HEK293 (cell line): ENCODE measurements at regions not wholly inside any gene's neighbourhood (a gene's known extent, or its start where the extent isn't known, plus 50 kb on each side); places are given as distances from the start of the nearest gene placed in this dataset.

Source experiments
- CTCF ChIA-PET: fragments of 350-600 bp; formaldehyde crosslinking; extraction: SDS; loops from one replicate; lab custom pipeline; 2021; ENCODE audit warnings: antibody characterized with exemption; lab: Yijun Ruan, JAX
- POLR2A ChIA-PET: fragments of 300-600 bp; formaldehyde crosslinking; extraction: SDS; loops from one replicate; lab custom pipeline; 2020; ENCODE audit warnings: antibody characterized with exemption, inconsistent platforms; lab: Yijun Ruan, JAX
- H3K27ac ChIP-seq: fragments of 200-500 bp; sonication (Bioruptor generic); 2 replicates; pipeline ENCODE4 v1.5.1; 2014; ENCODE audit warnings: low read depth, low read length, control low read depth, inconsistent platforms; ENCODE audit errors: extremely low read depth
- H3K36me3 ChIP-seq, 2 experiments: fragments of 200-500 bp in 1 of 2; sonication (Bioruptor generic) in 1 of 2; 1 replicate in 1 of 2; 2 replicates in 1 of 2; pipeline ENCODE4 v1.5.1; 2014 to 2017; ENCODE audit warnings: inconsistent platforms in 2 of 2, low read length in 2 of 2; ENCODE audit not compliant: control insufficient read depth in 2 of 2, insufficient read depth in 1 of 2
- H3K4me1 ChIP-seq: fragments of 200-500 bp; sonication (Bioruptor generic); 2 replicates; pipeline ENCODE4 v1.5.1; 2014; ENCODE audit warnings: mild to moderate bottlenecking, low read length, inconsistent platforms; ENCODE audit not compliant: control insufficient read depth, insufficient read depth
- H3K4me3 ChIP-seq: 2 replicates; pipeline ENCODE4 v1.5.1; 2011; ENCODE audit warnings: low read depth, mild to moderate bottlenecking, control low read depth, low read length, moderate library complexity
- H3K9me3 ChIP-seq: fragments of 200-500 bp; sonication (Bioruptor generic); 2 replicates; pipeline ENCODE4 v1.5.1; 2014; ENCODE audit warnings: low read depth, low read length, inconsistent platforms; ENCODE audit not compliant: control insufficient read depth, insufficient read depth
- GLI2 ChIP-seq: fragments of 450-650 bp; formaldehyde crosslinking; IDR thresholded peaks from 2 replicates; pipeline ENCODE4; 2017; ENCODE audit warnings: missing biosample characterization, missing genetic modification characterization, low read depth, borderline replicate concordance
- MZF1 ChIP-seq: fragments of 450-650 bp; formaldehyde crosslinking; IDR thresholded peaks from 2 replicates; pipeline ENCODE4 v1.5.1; 2017; ENCODE audit warnings: missing biosample characterization, missing genetic modification characterization, borderline replicate concordance
- RBAK ChIP-seq: fragments of 450-650 bp; formaldehyde crosslinking; IDR thresholded peaks from 2 replicates; pipeline ENCODE4 v1.5.1; 2016; ENCODE audit warnings: missing biosample characterization, missing genetic modification characterization
- ZNF114 ChIP-seq: fragments of 450-650 bp; formaldehyde crosslinking; IDR thresholded peaks from 2 replicates; pipeline ENCODE4 v1.5.0; 2017; ENCODE audit warnings: missing biosample characterization, missing genetic modification characterization
- ZNF155 ChIP-seq: fragments of 450-650 bp; formaldehyde crosslinking; IDR thresholded peaks from 2 replicates; pipeline ENCODE4 v1.5.1; 2016; ENCODE audit warnings: missing biosample characterization, missing genetic modification characterization
- ZNF19 ChIP-seq: fragments of 450-650 bp; formaldehyde crosslinking; IDR thresholded peaks from 2 replicates; pipeline ENCODE4; 2016; ENCODE audit warnings: missing biosample characterization, missing genetic modification characterization, low read depth
- ZNF202 ChIP-seq: fragments of 450-650 bp; formaldehyde crosslinking; IDR thresholded peaks from 2 replicates; pipeline ENCODE4 v1.5.1; 2016; ENCODE audit warnings: missing biosample characterization, missing genetic modification characterization, borderline replicate concordance
- ZNF292 ChIP-seq: fragments of 450-650 bp; formaldehyde crosslinking; IDR thresholded peaks from 2 replicates; pipeline ENCODE4 v1.5.1; 2016; ENCODE audit warnings: low read depth, missing biosample characterization, missing genetic modification characterization, borderline replicate concordance
- ZNF514 ChIP-seq: fragments of 450-650 bp; formaldehyde crosslinking; IDR thresholded peaks from 2 replicates; pipeline ENCODE4 v1.5.1; 2016; ENCODE audit warnings: missing biosample characterization, missing genetic modification characterization
- ZNF521 ChIP-seq: fragments of 450-650 bp; formaldehyde crosslinking; IDR thresholded peaks from 2 replicates; pipeline ENCODE4 v1.5.1; 2017; ENCODE audit warnings: missing biosample characterization, mild to moderate bottlenecking, missing genetic modification characterization
- ZNF626 ChIP-seq: fragments of 450-650 bp; sonication (Bioruptor Pico); formaldehyde crosslinking; IDR thresholded peaks from 2 replicates; pipeline ENCODE4 v1.5.1; 2018; ENCODE audit warnings: missing biosample characterization, missing genetic modification characterization, inconsistent platforms
- ZNF660 ChIP-seq: fragments of 450-650 bp; IDR thresholded peaks from 2 replicates; pipeline ENCODE4 v1.5.1; 2018; ENCODE audit warnings: missing biosample characterization, mild to moderate bottlenecking, missing genetic modification characterization
- ZNF777 ChIP-seq: fragments of 450-650 bp; formaldehyde crosslinking; IDR thresholded peaks from 2 replicates; pipeline ENCODE4 v1.5.1; 2017; ENCODE audit warnings: missing biosample characterization, missing genetic modification characterization, borderline replicate concordance
- TF ChIP-seq, protein P1 (sequence below): fragments of 450-650 bp; formaldehyde crosslinking; IDR thresholded peaks from 2 replicates; pipeline ENCODE4 v1.5.1; 2016; ENCODE audit warnings: missing biosample characterization, missing genetic modification characterization
- TF ChIP-seq, protein P2 (sequence below): fragments of 450-650 bp; formaldehyde crosslinking; IDR thresholded peaks from 2 replicates; pipeline ENCODE4 v1.5.1; 2017; ENCODE audit warnings: missing biosample characterization, missing genetic modification characterization
- TF ChIP-seq, protein P3 (sequence below): fragments of 450-650 bp; formaldehyde crosslinking; optimal IDR thresholded peaks from 2 replicates; pipeline ENCODE3; 2016; ENCODE audit warnings: missing biosample characterization, mild to moderate bottlenecking, missing genetic modification characterization
- TF ChIP-seq, protein P4 (sequence below): fragments of 450-650 bp; formaldehyde crosslinking; IDR thresholded peaks from 2 replicates; pipeline ENCODE4 v1.5.1; 2016; ENCODE audit warnings: missing biosample characterization, missing genetic modification characterization
- TF ChIP-seq, protein P5 (sequence below): fragments of 450-650 bp; formaldehyde crosslinking; conservative IDR thresholded peaks from 2 replicates; pipeline ENCODE4 v1.5.1; 2016; ENCODE audit warnings: low read depth, missing biosample characterization, missing genetic modification characterization
- TF ChIP-seq, protein P6 (sequence below): fragments of 450-650 bp; formaldehyde crosslinking; IDR thresholded peaks from 2 replicates; pipeline ENCODE4 v1.5.1; 2016; ENCODE audit warnings: missing biosample characterization, missing genetic modification characterization
- TF ChIP-seq, protein P7 (sequence below): fragments of 450-650 bp; formaldehyde crosslinking; IDR thresholded peaks from 2 replicates; pipeline ENCODE4 v1.5.1; 2016; ENCODE audit warnings: missing biosample characterization, missing genetic modification characterization

DNA sequence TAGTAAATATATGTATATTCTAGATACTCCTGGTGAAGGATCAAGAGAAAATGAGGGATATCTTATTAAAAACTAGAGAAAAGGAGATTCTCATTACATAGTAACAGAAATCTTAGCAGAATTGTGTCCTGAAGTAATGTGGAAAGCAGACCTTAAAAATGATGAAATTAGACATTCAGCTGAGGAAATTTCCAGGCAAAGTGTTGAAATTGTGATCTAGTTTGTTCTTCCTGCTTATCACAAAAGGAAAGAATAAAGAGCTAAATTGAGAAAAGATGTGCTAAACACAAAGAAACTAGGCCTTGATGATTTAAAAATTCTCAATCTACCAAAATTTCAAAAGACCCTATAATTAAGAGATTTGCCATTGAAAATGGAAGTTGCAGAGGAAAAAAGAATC, 362.6 kb upstream of the PLSCR5 start (continued):
- TF ChIP-seq GLI2 (tag by site-specific recombination) (no peak), RBAK (no peak), ZNF292 (tag by site-specific recombination) (no peak), ZNF155 (no peak), ZNF19 (tag by site-specific recombination) (no peak), ZNF514 (no peak), ZNF202 (tag by site-specific recombination) (no peak)
- TF ChIP-seq, protein P1, sequence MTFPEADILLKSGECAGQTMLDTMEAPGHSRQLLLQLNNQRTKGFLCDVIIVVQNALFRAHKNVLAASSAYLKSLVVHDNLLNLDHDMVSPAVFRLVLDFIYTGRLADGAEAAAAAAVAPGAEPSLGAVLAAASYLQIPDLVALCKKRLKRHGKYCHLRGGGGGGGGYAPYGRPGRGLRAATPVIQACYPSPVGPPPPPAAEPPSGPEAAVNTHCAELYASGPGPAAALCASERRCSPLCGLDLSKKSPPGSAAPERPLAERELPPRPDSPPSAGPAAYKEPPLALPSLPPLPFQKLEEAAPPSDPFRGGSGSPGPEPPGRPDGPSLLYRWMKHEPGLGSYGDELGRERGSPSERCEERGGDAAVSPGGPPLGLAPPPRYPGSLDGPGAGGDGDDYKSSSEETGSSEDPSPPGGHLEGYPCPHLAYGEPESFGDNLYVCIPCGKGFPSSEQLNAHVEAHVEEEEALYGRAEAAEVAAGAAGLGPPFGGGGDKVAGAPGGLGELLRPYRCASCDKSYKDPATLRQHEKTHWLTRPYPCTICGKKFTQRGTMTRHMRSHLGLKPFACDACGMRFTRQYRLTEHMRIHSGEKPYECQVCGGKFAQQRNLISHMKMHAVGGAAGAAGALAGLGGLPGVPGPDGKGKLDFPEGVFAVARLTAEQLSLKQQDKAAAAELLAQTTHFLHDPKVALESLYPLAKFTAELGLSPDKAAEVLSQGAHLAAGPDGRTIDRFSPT (tag by site-specific recombination): no peak
- TF ChIP-seq, protein P2, sequence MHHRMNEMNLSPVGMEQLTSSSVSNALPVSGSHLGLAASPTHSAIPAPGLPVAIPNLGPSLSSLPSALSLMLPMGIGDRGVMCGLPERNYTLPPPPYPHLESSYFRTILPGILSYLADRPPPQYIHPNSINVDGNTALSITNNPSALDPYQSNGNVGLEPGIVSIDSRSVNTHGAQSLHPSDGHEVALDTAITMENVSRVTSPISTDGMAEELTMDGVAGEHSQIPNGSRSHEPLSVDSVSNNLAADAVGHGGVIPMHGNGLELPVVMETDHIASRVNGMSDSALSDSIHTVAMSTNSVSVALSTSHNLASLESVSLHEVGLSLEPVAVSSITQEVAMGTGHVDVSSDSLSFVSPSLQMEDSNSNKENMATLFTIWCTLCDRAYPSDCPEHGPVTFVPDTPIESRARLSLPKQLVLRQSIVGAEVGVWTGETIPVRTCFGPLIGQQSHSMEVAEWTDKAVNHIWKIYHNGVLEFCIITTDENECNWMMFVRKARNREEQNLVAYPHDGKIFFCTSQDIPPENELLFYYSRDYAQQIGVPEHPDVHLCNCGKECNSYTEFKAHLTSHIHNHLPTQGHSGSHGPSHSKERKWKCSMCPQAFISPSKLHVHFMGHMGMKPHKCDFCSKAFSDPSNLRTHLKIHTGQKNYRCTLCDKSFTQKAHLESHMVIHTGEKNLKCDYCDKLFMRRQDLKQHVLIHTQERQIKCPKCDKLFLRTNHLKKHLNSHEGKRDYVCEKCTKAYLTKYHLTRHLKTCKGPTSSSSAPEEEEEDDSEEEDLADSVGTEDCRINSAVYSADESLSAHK (tag by site-specific recombination): no peak

DNA sequence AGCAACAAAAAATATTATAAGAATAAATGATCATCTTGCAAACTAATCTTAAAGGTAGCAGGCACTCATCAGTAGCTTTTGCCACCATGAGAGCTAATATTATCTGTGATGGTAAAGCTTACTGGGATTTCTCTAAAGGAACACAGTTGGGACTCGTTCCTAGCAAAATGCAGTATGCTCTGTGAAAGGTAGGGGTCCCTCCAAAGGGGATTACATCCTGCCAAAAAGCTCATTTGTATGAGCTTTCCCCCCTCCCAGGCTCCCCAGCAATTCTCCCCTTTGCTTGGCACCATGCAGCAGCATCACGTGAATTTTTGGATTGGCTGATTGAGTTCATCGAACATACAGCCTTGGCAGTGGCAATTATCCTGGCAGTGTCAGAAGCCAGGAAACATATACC, 361.0 kb upstream of the PLSCR5 start:
- H3K4me1 ChIP-seq: no peaks in the 10 kb centered on the region
- TF ChIP-seq, protein P3, sequence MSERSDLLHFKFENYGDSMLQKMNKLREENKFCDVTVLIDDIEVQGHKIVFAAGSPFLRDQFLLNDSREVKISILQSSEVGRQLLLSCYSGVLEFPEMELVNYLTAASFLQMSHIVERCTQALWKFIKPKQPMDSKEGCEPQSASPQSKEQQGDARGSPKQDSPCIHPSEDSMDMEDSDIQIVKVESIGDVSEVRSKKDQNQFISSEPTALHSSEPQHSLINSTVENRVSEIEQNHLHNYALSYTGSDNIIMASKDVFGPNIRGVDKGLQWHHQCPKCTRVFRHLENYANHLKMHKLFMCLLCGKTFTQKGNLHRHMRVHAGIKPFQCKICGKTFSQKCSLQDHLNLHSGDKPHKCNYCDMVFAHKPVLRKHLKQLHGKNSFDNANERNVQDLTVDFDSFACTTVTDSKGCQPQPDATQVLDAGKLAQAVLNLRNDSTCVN (tag by site-specific recombination): no peak
- no peaks in the 10 kb centered on the region for H3K9me3 ChIP-seq
- CTCF ChIA-PET: no interaction called here
- H3K36me3 ChIP-seq: no peaks in the 10 kb centered on the region
- no peak overlapping the region for H3K27ac ChIP-seq
- H3K4me3 ChIP-seq: no peak overlapping the region
- POLR2A ChIA-PET: no interaction called here

DNA sequence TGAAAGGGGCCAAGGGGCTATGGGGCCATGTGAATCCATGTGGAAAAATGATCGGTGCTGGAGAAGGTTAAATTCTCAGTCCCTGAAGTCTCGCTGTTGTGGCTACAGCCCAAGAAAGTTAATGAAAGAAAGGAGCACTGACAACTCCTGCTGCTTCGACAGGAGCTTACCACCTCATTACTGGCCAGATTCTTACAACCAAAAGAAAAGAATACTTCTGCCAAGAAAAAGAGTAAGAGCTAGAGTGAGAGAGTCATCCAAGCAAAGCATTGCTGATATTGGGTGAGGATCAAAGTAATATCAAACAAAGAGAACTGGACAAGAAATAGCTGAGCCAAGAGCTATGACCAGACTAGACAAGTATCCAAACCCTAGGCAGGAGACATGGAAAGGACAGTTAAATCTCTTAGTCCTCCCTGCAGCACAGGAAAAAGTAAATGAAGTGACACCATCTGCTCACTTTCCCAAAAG, 348.4 kb upstream of the PLSCR5 start:
- Histone ChIP-seq H3K4me3 (no peak overlapping the region), H3K27ac (no peak overlapping the region), H3K4me1 (no peaks in the 10 kb centered on the region), H3K9me3 (no peaks in the 10 kb centered on the region), H3K36me3 (no peaks in the 10 kb centered on the region)
- ChIA-PET POLR2A (no interaction called here), CTCF (no interaction called here)
- TF ChIP-seq ZNF660 (tag by site-specific recombination) (no peak), ZNF114 (no peak), MZF1 (tag by site-specific recombination) (no peak), ZNF626 (tag by site-specific recombination) (no peak), ZNF521 (no peak), ZNF777 (tag by site-specific recombination) (no peak)
- TF ChIP-seq, protein P4, sequence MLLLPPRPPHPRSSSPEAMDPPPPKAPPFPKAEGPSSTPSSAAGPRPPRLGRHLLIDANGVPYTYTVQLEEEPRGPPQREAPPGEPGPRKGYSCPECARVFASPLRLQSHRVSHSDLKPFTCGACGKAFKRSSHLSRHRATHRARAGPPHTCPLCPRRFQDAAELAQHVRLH (tag by site-specific recombination): no peak
- TF ChIP-seq, protein P5, sequence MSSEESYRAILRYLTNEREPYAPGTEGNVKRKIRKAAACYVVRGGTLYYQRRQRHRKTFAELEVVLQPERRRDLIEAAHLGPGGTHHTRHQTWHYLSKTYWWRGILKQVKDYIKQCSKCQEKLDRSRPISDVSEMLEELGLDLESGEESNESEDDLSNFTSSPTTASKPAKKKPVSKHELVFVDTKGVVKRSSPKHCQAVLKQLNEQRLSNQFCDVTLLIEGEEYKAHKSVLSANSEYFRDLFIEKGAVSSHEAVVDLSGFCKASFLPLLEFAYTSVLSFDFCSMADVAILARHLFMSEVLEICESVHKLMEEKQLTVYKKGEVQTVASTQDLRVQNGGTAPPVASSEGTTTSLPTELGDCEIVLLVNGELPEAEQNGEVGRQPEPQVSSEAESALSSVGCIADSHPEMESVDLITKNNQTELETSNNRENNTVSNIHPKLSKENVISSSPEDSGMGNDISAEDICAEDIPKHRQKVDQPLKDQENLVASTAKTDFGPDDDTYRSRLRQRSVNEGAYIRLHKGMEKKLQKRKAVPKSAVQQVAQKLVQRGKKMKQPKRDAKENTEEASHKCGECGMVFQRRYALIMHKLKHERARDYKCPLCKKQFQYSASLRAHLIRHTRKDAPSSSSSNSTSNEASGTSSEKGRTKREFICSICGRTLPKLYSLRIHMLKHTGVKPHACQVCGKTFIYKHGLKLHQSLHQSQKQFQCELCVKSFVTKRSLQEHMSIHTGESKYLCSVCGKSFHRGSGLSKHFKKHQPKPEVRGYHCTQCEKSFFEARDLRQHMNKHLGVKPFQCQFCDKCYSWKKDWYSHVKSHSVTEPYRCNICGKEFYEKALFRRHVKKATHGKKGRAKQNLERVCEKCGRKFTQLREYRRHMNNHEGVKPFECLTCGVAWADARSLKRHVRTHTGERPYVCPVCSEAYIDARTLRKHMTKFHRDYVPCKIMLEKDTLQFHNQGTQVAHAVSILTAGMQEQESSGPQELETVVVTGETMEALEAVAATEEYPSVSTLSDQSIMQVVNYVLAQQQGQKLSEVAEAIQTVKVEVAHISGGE (tag by site-specific recombination): no peak
- TF ChIP-seq, protein P6, sequence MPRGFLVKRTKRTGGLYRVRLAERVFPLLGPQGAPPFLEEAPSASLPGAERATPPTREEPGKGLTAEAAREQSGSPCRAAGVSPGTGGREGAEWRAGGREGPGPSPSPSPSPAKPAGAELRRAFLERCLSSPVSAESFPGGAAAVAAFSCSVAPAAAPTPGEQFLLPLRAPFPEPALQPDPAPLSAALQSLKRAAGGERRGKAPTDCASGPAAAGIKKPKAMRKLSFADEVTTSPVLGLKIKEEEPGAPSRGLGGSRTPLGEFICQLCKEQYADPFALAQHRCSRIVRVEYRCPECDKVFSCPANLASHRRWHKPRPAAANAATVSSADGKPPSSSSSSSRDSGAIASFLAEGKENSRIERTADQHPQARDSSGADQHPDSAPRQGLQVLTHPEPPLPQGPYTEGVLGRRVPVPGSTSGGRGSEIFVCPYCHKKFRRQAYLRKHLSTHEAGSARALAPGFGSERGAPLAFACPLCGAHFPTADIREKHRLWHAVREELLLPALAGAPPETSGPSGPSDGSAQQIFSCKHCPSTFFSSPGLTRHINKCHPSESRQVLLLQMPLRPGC: no peak
- TF ChIP-seq, protein P7, sequence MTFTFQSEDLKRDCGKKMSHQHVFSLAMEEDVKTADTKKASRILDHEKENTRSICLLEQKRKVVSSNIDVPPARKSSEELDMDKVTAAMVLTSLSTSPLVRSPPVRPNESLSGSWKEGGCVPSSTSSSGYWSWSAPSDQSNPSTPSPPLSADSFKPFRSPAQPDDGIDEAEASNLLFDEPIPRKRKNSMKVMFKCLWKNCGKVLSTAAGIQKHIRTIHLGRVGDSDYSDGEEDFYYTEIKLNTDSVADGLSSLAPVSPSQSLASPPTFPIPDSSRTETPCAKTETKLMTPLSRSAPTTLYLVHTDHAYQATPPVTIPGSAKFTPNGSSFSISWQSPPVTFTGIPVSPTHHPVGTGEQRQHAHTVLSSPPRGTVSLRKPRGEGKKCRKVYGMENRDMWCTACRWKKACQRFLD (tag by site-specific recombination): no peak
